CD1c-positive myeloid dendritic cell (primary cell): ENCODE measurements at regions not wholly inside any gene's neighbourhood (a gene's known extent, or its start where the extent isn't known, plus 50 kb on each side); places are given as distances from the start of the nearest gene placed in this dataset.
"Not testable (repeated sequence)": the region's sequence is repeated elsewhere in the genome, so short reads cannot be mapped to it uniquely, and the experiment has no call there.

ENCODE experiments used
- DNase-seq: peaks from one replicate; pipeline ENCODE4 v3.0.0-alpha.2; 2016; ENCODE audit errors: extremely low spot score

DNA sequence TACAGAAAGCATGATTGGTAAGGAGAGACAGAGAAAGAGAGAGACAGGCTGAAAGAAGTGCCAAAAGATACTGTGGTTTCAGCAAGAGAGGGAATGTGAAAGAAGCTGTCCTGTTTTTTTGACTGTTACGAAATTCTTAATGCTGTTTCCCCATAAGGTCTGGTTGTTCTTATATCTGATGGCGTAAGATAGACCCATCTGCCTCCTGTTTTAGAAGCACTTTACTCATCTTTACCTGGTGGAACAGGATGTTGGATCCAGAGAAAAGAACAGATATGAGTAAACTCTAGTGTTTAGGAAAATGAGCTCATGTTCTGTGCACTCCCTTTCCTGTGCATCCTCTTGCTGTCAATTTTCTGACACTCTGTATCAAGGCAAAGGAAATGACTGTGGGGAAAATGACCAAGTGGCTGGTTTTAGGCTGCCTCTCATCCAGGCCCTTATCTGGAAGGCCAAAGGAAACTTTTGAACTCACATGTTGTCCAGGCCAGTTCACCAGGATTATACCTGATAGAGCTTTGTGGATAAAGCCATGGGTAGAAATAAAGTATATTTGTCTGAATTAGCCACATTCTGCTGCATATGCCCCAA, 311.7 kb upstream of the HTR2C start:
- DNase-seq, result no peak

DNA sequence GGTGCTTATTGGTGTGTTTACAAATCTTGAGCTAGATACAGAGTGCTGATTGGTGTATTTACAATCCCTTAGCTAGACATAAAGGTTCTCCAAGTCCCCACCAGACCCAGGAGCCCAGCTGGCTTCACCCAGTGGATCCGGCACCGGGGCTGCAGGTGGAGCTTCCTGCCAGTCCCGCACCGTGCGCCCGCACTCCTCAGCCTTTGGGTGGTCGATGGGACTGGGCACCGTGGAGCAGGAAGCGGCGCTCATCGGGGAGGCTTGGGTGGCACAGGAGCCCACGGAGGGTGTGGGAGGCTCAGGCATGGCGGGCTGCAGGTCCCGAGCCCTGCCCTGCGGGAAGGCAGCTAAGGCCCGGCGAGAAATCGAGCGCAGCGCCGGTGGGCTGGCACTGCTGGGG, 313.5 kb upstream of the HTR2C start:
- not testable (repeated sequence) for DNase-seq

DNA sequence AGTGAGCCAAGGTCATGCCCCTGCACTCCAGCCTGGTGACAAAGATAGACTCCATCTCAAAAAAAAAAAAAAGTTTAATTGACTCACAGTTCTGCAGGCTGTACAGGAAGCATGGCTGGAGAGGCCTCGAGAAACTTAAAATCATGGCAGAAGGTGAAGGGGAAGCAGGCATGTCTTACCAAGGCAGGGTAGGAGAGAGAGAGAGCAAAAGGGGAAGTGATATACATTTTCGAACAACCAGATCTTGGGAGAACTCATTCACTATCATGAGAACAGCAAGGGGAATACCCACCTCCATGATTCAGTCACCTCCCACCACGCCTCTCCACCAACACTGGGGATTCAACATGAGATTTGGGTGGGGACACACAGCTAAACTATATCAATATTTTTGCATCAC, 315.2 kb upstream of the HTR2C start:
- DNase-seq, result no peak

DNA sequence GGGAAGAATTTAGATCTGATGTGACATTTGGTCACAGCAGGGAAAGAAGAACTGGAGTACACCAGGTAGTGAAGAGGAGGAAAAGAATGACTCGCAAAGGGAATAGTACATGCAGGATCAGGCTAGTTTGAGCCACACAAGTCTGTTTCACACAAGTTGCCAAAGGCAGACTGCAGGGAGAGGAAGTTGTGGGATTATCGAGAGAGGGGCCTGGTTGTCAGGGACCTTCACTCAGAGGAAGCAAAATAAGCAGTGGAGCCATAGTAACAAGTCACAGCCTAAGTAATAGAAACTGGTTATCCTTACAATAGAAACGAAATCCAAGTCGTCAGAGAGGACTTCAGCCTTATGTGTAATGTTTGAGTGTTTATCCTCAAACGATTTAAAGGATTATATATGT, 316.7 kb upstream of the HTR2C start:
- no peak for DNase-seq

DNA sequence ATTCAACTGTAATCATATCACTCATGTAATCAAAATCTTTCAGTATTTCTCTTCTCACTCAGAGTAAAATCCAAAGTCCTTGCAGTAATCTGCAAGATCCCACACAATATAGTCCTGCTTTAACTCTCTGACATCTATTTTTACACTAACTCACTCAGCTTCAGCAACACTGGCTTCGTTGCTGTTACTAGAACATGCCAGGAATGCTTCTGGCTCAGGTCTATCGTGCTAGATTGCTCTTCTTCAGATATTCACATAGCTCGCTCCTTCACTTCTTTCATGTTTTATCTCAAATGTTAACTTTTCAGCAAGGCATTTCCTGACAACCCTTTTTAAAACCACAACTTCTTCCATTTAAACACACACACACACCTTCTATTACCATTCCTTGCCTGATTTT, 331.7 kb upstream of the HTR2C start:
- no peak for DNase-seq

DNA sequence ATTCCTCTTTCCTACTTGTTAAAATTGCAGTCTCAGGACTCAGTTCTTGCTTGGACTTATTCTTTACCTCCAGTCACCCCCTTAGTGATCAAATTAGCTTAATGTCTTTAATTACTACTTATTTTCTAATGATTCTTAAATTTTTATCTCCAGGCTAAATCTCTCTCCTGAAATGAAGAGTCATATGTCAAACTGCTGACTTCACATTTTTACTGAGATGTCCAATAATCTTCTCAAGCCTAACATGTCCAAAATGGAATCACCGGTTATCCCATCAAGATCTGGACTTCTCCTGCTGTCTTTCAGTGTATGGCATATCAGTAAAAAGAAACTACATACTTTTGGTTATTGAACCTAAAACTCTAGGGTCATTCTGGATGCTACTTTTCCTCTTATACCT, 332.3 kb upstream of the HTR2C start:
- DNase-seq, result no peak

DNA sequence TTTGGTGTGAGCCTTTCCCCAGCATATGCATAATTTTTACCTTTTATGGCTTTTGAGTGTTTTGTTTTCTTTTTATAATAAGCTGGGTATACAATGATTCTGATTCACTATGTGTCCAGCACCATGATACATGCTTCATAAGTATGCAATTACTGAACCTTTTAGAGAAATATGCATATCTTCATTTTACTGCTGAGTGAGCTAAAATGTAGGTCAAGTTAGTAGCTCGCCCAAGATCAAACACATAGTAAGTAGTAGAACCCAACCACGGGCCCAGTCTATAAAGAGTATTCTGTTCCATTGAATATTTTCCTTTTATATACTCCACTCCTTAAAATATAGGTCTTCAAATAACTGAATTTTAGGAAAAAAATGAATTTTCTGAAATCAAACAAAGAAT, 362.4 kb upstream of the HTR2C start:
- DNase-seq, result no peak

DNA sequence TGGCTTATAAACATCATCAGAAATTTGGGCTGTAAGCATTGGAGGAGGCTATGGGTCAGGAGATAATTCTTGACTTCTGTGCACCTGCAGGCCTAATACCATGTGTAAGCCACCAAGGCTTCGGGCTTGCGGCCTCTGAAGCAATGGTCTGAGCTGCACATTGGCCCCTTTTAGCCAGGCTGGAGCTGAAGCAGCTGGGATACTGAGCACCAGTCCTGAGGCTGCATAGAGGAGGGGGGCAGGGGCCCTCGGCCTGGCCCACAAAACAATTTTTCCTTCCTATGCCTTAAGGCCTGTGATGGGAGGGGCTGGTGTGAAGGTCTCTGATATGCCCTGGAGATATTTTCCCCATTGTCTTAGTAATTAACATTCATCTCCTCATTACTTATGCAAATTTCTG, 373.0 kb upstream of the HTR2C start:
- no peak for DNase-seq

DNA sequence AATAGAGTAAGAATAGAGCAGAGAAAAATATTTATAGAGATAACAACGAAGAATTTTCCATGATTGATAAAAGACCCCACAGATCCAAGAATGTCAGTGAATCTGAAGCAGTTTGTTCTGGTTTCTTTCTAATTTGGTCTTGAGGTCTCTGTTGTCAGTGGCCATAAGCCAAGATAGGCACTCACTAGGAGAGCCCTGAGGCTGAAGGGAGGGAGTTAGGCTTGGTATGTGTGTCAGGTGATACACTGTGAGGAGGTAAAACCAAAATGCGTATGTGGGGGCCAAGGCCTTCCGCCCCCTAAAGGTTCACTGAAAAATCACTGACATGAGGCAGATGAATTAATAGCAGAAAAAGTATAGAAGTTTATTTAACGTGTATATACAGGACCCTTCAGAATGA, 382.3 kb upstream of the HTR2C start:
- no peak for DNase-seq

DNA sequence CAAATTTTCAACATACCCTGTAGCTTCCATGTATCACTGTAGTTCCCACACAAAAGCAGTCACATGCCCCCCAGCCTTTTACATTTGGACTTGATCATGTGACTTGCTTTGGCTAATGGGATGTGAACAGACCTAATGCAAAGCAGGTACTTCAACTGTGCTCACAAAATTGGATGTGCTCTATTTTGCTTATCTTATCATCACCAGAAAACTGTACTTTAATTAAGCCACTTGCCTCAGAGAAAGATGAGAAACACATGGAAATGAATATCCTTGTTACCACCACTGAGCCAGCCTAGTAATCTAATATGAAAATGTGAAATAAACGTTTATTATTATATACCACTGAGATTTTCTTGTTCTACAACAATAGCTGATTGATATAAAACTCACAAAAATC, 402.7 kb upstream of the HTR2C start:
- DNase-seq, result no peak

DNA sequence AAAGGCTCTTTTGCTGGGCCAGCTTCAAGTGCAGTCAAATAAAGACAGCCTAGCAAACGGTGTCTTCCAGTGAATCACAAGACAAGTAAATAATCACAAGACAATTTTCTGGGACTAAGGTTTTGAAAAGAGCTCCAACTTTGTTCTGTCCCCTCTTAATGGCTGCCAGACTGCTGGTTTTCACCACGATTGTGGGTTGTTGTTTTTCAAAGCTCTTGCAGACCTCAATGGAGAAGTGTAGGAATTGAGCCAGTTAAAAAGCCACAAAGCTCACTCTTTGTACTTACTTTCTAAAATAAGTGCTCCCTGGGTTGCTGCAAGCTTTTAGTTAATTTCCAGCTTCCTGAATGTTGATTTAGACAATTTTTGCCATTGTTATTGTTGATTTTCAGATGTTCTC, 405.8 kb upstream of the HTR2C start:
- DNase-seq, result no peak

DNA sequence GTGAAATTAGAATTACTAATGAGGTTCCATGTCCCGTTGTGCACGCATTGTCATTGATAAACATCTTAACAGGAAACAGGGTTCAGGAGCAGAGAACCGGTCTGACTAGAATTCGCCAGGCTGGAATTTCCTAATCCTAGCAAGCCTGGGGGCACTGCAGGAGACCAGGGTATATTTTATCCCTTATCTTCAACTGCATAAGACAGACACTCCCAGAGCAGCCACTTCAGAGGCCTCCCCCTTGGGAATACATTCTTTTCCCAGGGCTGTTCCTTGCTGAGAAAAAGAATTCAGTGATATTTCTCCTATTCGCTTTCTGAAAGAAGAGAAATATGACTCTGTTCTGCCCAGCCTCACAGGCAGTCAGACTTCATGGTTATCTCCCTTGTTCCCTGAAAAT, 416.6 kb upstream of the HTR2C start:
- DNase-seq, result not testable (repeated sequence)

DNA sequence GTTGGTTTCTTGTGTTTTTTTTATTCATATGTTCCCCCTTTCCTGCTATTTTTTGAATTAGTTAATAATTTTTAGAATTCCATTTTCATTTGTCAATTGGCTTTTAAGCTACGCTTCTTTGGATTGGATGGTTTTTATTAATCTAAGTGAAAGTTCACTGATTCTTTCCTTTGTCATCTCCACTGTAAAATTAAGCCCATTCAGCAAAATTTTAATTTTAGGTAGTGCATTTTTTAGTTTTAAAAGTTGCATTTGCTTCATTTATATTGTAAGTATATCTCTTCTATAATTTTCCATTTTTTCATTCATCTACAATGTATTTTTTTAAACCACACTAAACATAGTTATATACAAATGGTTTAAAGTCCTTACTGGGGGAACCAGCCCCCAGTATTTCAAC, 417.3 kb upstream of the HTR2C start:
- no peak for DNase-seq

DNA sequence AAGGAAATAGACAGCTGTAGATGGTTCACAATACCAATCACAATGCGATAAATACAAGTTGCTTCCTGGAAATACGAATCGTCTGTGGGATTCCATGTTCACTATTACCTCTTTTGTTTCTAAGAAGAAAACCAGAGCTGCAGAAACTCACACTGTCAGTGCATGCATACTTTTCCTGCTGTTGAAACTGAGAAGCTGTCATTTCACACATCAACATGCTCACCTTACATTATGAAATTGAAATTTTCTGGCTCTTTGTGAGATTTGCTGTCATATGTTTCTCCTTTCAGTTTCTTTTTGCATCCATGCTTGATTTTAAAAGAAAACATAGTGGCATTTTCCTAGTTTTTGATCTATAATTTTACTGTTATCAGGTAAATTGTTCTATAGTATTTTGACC, 418.3 kb upstream of the HTR2C start:
- no peak for DNase-seq

DNA sequence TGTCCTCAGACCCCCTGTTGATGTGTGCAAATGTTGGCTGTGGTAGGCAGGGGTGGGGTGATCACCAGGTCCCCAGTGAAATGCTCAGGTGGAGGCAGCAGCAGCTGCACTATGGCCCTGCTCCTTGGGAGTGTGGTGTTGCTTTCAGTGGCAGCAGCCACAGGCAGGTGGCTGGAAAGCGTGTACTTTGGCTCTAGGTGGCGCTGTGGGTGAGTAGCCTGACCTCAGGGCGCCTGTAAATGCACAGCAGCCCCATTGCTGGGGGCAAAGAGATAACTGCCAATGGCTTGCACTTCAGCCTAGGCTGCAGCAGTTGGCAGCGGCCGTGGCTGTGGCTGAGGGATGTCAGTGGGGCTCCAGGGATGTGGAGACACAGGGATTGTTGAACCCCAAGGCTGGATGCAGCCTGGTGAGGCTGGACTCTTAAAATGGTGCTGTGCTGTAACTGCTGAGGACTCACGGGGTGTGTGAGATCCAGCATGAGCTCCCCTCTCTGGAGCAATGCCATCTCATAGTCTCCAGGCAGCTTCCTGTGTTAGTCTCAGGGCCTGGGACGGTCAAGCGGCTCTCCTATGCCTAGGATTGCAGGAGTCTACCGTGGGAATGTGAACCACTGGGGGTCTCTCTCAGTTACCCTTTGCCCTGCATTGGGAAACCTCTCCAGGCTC, 421.7 kb upstream of the HTR2C start:
- DNase-seq, result no peak

DNA sequence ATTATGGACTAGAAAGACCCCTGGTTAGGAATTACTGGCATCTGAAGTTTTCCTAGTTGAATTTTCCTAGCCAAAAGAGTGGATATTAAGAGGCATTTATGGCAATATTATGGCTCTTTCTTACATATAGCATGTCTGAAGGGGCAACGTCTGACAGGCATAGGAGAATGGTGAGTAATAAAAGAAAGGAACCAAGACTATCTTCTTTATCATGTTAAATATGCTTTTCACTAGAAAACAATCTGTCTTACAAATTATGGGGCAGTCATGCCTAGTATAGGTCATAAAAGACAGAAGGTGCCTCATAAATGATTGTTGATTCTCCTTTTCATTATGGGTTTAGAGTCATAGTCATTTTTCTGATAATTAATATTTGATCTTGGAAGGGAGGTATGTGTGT, 431.1 kb upstream of the HTR2C start:
- no peak for DNase-seq

DNA sequence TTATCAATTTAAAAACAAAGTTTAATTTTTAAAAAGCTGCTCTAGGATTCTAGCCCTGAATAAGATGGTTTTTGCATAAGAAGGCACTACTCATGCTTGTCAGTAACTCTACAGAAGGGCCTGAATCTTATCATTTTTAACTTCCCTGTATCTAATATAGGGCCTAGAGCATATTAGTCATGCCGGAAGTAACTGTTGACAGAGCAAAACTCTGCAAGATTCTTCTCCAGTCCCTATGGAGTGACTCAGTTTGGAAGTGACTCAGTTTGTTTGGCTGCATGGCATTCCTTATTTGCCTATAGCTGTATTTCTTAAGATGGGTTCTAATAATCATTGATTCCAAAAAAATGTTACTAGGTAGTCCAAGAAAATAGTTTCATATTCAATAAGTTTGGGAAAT, 431.8 kb upstream of the HTR2C start:
- DNase-seq, result no peak

DNA sequence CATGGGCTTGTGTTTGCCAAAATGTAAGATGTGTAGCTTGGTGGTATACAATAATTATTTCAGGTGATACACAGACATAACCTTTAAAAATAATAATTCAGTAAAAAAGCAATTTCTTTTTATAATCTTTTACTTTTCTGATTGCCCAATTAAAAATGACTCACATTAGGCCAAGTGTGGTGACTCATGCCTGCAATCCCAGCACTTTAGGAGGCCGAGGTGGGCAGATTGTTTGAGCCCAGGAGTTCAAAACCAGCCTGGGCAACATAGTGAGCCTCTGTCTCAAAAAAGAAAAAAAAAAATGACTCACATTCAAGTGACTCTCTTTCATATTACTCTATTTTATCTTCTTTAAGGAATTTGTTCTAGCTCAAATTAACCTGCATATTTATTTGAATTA, 449.4 kb upstream of the HTR2C start:
- DNase-seq, result no peak

DNA sequence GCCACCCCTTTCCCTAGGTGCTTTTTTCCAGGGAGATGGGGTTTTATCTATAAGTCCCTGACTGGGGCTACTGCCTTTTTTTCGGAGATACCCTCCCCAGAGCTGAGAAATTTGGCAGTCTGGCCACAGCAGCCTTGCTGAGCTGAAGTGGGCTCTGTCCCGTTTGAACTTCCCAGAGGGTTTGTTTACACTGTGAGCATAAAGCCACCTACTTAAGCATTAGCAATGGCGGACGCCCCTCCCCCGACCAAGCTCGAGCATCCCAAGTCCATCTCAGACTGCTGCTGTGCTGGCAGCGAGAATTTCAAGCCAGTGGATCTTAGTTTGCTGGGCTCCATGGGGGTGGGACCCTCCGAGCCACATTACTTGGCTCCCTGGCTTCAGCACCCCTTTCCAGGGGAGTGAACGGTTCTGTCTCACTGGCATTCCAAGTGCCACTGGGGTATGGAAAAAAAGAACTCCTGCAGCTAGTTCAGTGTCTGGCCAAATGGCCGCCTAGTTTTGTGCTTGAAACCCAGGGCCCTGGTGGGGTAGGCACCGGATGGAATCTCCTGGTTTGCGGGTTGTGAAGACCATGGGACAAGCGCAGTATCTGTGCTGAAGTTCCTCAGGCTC, 456.4 kb upstream of the HTR2C start:
- no peak for DNase-seq

DNA sequence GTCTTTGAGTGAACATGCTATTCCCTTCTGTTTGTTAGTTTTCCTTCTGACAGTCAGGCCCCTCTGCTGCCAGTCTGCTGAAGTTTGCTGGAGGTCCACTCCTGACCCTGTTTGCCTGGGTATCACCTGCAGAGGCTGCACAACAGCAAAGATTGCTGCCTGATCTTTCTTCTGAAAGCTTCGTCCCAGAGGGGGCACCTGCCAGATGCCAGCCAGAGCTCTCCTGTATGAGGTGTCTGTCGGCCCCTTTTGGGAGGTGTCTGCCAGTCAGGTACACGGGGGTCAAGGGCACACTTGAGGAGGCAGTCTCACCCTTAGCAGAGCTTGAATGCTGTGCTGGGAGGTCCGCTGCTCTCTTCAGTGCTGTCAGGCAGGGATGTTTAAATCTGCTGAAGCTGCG, 456.9 kb upstream of the HTR2C start:
- DNase-seq, result no peak

DNA sequence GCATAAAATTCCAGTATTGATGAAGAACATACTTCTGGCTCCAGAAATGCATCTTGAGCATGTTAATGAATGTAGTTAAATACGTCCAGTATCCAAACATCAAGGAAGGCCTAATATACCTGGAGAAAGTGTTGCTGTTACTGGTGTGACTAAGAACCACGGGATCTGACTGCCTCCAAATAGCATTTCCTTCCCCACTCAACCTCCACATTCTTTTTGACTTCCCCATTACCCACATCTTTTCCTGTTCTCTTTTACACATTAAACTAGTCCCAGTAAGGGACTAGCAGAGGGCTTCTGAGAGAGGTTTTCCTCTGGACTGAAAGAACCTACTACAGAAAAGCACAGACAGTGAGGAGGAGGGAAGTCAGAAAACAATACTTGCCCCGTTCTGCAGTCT, 482.8 kb upstream of the HTR2C start:
- no peak for DNase-seq

DNA sequence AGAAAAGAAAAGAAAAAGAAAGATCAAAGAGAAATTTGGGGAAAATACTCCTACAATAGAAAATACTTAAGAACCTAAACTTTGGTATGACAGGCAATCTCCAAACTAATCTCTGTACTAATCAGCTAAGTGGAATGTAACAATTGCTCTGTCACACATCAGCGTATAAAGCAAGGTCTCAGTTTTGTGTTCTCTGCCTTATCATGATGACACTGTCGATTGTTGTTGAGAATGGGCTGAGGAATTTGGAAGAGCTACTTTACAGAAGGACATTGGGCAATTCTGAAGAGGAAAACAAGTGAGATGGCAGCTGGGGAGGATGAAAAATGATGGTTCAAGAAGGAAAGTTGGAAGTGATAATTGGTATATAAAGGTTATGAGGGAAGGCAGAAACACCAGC, 486.0 kb upstream of the HTR2C start:
- DNase-seq, result no peak

DNA sequence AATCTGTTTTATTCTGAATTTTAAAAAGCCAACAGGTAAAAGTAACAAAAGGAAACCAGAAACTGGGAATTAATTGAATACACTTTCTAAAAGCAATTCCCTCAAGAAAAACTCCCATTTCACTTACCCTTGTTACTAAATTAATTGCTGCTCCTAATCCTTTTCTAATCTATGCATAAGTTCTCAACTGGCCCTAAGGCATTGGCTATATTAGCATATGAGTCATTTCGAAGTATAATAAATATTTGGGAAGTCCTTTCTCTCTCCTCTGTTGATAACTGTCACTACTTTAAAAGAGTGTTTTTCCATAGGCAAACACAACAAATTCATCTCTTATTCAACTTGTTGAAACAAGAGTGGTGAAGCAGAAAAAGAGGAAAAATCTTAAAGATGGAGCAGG, 486.5 kb upstream of the HTR2C start:
- no peak for DNase-seq

DNA sequence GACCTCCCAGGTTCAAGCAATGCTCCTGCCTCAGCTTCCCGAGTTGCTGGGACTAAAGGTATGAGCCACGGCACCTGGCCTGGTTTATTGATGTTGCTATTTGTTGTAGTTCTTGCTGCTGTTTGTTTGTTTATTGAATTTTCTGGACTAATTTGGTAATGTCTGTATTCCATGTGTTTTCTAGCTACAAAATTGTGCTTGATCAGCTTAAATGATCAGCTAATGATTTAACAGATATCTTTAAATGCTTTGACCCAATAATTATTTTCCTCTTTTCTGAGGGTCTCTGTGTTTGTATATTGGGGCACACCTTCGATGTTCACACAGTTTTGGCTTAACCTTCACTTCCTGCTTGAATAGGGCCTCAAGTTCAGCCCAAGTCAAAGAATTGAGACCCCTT, 488.1 kb upstream of the HTR2C start:
- DNase-seq, result no peak
